HG03103 (cell line): ENCODE measurements at regions not wholly inside any gene's neighbourhood (a gene's known extent, or its start where the extent isn't known, plus 50 kb on each side); places are given as distances from the start of the nearest gene placed in this dataset.
A peak's percentile ranks its signal among the peaks of the same experiment; 100 is the strongest.

Experiments used
- ATAC-seq: cut with Tn5 transposase; IDR thresholded peaks from one replicate; pipeline ENCODE4 v1.9.1; 2021; ENCODE audit warnings: low read depth; ENCODE audit not compliant: unreplicated experiment

DNA sequence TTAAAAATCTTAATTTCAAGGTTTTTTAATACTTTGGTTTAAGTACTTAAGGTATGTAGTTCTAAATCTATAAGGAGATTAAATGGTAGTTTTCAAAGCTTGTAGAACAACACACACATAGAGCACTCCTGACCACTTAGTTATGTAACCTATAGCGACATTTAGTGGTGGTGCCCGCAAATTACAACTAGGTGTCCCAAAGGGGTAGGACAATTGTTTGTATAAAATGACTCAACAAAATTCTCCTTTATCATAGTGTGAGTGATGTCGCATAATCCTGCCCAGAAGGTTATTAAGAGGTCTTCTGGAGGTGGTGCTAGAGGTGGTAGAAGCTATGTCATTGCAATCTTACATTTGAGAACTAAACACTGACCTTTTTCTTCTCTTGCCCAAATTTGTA is 373.0 kb upstream of the RASGEF1B start:
- peak; percentile 88 for ATAC-seq

DNA sequence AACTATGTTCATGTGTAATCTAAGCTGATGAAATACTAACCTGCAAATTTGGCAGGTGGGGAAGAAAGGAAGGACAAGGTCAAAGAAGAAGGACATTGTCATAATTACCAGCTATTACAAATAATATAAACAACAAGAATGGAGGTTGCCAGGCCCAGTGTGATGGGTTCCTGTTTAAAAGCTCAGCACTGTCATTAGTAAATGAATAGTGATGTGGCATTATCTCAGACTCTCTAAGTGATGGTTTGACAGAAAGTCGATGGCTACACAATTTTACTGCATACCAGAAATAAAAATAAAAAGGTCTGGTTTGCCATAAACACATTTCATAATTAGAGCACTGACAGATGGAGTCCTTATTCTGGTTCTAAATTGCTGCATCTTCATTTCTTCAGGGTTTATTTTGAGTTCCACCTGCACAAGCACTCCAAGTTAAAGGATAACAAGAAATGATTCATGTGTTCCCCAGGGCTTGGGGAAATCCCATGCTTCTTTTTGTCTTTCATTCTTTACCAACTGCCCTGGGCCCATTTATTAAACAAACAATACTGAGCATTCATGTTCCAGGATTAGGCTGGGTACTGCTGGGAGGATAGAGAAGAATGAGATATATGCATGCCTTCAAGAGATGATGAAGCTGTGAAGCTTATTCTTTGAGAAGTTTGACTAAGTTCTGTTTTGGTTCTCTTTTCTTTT is 367.8 kb upstream of the RASGEF1B start:
- ATAC-seq = no peak

DNA sequence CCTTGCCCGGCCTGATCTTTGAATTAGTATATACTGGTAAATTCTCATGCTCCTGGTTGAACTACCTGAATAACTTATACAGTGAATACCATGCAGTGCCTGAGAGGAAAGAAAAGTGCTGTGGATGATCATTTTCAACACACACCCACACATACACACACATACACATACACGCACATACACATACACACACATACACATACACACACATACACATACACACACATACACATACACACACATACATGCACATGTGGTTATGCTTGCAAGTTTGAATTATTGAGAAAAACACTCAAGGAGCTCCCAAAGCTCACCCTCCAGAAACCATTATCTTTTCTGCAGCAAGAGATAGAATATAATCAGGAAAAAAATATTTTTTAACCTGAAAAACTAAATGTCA is 366.9 kb upstream of the RASGEF1B start:
- no peak for ATAC-seq

DNA sequence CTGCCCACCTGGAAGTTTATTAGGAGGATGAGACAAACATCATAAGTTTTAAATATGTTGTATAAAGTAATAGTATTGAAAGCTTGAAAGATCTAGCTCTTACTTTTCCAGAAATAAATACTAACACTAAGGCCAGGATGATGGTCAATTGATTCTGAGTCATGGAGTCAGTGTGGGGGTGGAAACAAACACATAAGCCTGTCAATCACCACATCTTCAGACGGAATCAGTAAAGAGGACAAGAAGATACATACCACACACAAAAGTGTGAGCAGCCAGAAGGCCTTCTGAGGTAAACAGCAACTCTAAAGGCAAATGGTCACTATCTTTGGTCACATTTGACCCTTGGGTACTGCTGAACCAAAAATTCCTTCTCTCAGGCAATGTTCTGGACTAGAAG is 365.0 kb upstream of the RASGEF1B start:
- ATAC-seq = no peak

DNA sequence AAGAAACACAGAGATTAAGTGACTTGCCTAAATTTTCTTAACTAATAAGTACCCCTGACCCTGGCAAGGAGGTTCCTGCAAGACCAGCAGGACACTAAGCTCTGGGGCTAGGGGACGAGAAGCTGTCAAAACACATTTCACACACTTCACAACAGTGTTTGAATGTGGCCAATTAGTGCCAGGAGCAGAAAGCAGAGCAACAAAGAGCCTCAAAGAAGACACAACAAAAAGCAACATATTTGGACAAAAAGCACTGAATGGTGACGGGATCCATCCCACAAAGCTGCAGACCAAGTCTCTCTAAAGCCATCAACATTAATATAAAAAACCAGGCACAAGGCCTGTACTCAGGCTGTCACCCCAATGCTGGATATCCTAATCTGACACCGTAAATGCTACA is 361.9 kb upstream of the RASGEF1B start:
- ATAC-seq = no peak

DNA sequence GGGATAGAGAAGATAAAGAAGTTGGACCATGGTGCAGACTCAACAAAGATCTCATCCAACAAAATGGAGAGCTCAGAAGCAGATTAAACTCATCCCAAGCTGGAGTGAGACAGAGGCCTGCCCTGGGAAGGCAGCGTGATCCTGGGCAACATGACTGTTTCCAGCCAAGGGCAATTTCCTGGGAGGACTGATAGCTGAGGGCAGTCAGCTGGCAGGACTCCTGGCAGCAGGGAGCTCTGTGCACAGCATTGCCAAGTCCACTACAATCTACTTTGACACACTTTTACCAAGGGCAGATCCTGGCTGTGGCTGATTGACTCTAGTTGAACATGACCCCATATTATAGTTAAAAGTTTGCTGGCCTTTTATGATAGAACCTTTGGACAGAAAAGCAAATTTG is 357.3 kb upstream of the RASGEF1B start:
- ATAC-seq = no peak

DNA sequence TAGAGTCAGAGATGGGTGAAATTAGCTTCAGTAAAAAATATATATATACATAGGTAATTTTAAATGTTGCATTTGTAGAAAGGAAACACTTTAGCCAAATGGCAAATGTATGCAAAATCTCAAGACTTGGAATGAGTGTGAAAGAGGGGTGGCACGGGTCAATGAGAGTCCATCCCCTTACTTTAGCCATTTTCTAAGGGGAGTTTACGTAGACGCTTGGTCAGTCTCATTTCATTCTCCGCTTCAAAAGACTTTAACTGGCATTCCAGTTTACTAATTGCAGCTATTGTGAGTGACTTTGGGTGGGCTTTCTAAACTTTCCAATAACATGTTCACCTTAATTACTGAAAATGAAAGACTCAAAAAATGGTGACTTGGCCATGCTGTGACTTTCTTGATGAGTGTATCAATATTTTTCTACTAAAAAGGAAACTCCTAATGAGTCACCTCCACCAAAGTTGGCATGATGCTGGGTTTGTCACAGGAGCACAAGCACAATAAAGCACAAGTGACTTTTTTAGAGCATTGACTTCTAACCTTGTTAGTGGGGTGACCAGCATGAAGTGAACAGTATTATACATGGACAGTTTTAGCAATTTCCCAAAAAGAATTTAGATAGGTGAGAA is 356.0 kb upstream of the RASGEF1B start:
- no peak for ATAC-seq

DNA sequence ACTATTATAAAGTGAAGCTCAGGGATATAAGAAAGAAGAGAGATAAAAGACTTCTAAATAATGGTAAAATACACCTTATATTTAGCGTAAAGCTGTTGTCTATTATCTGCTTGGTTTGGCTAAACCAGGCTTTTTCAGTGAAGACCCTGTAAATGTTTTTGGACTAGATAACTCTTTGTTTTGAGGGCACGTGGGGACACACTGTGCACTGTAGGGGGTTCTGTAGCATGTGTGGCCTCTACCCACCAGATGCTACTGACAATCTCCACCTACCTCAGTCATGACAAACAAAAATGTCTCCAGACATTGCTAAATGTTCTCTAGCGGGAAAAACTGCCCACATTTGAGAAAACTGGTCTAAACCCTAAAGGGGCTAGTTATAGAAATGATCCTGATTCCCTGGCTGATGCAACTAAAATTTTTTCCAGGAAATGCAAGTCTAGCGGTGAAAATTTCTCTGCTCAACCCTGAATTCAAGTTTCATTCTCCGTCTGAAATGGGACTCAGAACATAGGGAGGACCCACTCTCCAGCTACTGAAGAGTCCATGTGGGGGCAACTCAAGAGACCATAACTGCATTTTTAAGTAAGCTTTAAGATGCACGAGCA is 355.2 kb upstream of the RASGEF1B start:
- no peak for ATAC-seq

DNA sequence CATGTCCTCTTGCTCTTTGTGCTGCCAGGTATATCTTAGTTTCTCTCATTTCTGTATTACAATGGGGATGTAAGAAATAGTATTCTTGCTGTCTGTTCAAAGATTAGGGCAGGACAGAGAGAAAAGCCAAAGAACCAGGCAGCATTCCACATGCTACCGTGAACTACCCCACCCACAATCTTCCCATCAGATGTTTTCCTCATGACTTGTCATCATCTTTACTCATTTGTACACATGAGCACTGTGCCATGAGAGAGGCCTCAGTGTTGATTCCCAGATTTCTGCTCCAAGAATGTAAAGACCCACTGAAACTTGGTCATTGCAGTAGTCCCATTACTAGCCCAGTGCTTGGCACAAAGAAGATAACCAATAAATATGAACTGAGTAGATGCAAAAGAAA is 354.6 kb upstream of the RASGEF1B start:
- ATAC-seq = no peak

DNA sequence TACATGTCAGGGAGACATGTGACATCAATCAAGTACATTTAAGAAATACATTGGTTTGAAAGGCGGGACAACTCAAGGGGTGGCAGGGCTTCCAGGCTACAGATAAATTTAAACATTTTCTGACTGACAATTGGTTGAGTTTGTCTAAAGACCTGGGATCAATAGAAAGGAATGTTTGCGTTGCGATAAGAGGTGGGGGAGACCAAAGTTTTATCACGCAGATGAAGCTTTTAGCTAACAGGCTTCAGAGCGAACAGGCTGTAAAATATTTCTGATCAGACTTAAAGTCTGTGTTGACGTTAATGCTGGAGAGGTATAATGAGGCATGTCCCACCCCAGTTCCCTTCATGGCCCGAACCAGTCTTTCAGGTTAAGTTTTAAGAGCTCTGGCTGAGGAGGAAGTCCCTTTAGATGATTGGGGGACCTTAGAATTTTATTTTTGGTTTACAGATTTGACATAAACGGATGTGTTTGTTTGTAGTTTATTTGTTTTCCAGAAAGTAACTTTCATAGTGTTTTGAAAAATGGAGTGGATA is 346.7 kb upstream of the RASGEF1B start:
- ATAC-seq = no peak

DNA sequence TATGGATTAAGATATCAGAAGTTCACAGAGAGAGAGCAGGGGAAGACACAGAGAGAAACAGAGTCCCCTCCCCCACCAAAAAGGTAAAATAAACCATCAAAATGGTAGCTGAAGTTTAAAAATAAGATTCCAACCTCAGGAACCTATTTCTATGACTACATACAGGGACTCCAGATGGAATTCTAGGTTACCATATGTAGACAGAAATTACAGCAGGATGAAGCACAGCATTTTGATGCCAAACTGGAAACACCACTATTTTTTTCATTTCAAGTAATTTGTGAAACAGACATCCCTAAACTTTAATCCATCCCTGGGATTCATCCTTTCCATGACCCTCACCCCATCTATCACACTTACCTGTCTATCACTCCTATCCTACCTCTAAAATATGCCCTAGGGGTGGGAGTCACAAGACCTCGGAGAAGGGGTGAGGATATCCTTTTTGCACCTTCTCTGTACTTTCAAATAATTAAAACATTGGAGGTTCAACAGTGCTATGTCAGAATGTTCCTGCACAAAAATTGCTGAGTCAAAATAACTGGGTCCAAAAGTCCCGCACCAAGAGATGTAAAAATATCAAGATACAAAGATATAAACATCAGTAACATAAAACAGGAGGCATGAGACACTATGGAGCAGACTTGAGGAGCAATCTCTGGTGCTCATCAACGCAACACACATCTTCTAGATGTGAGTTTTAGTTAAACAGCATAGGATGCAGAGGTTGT is 344.5 kb upstream of the RASGEF1B start:
- ATAC-seq = no peak

DNA sequence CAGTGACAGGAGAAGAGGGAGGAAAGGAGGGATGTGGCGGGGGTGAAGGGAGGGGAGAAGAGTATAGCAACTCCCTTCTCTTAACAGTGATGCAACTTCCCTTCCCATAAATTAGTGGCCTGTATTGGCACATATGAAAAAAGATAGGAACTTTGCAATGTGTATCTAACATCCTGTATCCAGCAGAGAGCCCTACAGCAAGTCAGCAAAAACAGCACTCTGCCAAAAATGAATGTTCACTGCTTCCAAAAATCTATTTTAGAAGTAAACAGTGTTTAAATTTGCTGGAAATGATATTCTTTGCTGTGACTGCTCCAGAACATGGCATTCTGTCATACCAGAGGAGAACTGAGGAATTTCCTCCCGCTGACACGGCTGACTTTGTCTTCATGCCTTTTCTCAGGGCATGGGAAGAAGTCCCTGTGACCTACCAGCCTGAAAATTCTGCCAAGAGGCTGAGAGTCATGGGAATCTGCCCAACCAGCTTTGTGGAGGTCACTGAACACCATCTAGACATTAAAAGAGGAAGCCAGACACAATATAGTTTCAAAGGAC is 343.4 kb upstream of the RASGEF1B start:
- ATAC-seq = no peak

DNA sequence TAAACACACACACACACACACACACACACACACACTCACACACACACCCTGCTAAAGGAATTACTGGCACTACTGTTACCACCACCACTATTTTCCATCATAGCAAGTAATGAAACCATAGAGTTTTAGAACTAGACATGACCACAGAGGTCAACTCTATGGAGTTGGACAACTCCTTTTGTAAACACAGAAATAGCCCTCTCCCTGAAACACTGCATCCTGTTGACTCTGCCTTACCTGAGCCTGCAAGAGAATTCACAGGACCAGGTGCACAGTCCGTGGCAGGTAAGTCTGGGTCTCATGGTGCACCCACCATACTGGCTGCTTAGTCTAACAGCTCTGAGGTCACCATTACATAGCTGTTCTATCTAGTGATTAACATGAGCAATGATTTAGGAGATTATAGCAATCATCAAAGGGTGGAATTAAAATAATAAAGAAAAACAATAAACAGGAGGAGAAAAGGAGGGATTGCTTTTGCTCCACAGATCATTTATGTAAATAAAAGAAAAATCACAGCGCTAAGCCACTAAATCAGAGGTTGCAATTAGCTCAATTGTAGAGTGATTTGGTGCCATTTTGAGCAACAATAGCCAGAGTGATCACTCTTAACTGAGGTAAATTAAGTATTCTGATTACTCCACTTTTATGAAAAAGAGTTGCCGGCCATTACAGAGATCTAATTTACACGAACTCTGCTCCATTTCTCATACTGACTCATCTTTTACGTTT is 340.0 kb upstream of the RASGEF1B start:
- ATAC-seq = no peak

DNA sequence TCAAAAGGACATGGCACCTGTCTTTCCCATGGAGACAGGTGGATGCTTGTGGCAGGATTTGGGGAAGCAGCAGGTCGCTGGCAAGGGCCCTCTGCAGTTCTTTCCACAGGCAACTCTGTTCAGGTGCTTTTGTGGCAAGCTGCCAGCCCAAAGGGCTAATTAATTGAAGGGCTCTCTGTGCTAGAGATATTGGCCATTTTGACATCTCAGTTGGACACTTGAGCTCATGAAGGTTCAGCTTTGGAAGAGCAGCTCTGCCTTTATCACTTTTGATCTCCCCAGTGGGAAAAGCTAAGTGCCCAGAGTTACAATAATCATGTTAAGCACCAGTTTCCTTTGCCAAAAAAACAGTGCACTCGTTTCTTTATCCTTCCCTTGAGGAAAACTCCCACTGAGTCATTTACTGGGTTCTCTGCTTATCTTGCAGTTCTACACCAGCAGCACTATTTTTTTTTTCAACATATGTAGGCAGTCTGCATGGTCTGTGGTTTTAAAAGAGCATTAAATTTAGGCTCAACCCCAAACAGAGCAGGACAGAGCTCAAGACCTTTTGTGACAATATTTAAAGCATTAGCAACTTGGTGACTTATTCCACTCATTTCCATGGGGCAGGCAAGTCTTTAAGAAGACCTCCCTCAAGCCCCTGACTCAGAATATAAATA is 336.4 kb upstream of the RASGEF1B start:
- ATAC-seq = no peak

DNA sequence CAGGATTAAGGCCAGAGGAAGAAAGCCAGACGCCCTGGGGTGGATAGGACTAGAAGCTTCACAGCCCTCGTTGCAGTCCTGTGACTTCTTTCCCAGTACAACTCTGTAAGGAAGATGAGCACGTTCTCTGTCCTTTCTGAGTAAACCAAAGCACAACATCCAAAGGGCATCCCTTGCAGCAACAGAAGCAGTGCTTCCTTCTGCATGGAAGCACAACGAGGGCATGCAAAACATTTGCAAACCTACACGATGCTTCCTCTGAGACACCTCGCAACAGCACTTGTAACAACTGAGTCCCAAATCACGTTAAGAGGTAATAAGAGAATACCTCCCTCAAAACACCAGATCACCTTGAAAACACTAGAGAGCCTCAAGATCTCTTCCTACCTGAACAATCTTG is 335.7 kb upstream of the RASGEF1B start:
- no peak for ATAC-seq

DNA sequence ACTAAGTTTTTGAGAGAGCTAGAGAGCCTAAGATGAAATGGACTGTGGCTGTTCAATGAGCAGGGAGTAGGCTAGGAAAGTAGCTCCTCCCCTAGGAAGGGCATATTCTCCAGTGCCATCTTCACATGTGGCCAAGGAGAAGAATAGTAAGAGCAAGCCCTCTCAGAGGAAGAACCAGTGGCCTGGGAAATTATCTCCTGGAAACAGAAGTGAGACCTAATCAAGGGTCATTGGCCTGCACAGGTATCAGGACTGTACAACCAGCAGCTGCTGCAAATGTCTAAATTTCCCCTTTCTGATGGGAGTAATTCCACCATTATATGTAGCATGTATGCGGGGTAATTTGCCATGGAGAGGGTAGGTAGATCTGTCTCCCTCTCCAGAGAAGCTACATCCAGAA is 334.8 kb upstream of the RASGEF1B start:
- ATAC-seq = no peak

DNA sequence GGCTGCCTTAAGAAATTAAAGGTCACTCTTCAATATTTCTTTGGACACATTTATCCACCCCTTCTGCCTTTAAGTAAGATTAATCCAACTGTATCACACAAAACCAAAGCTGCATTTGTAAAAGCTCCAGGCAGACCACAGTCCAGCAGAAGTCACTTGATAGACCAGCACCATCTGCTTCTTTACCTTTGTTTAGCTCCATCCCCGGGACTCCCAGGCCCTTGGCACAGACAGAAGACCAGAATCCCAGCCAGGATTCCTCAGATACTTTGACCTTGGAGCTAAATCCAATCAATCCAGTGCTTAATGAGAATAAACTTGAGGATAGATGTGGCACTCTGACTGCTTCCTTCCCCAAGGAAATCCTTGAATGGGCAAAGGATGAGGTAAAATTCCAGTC is 333.1 kb upstream of the RASGEF1B start:
- ATAC-seq = no peak

DNA sequence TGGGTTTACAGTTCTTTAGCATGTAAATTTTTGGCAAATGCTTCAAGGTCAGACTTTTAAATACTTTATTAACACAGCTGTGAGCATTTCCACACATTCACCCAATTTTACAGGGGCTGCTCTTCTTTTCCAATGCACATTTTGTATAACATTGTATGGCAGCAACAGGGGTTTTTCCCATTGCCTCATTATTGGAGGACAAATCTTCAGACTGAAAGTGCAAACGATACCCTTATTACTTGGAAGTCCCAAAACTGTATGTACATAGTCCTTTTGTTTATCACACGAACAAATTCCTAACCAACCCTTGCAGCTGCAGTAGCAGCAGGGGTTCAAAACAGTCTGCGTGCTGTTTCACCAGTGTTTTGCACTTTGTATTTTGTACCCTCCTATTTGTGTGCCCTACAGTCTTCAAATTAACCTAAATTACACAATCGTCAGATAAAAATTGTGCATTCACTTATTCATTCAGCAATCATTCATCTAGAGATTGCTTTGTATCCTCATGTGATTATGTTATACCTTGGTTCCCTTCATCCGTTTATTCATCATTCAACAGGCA is 330.7 kb upstream of the RASGEF1B start:
- no peak for ATAC-seq

DNA sequence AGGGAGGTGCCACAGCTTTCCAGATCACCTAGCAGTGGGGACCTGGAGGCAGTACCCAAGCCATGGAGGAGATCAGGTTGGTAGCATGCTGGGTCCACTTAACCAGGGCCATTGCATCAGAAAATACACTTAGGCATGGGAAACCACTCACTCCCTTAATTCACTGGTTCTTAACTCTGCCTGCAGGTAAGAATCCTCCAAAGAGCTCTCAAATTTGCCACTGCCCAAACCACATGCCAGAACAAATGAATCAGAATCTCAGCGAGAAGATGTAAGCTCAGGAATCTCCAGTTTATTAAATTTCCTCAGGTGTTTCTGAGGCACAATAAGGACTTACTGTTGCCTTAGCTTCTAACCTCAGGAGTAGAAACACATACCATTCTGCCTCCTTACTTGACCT is 327.7 kb upstream of the RASGEF1B start:
- no peak for ATAC-seq
